Sigmoid colon (tissue), 4 donors: ENCODE measurements at regions not wholly inside any gene's neighbourhood (a gene's known extent, or its start where the extent isn't known, plus 50 kb on each side); places are given as distances from the start of the nearest gene placed in this dataset.

Experiments
- EP300 ChIP-seq, 4 donors: sonication (generic); formaldehyde crosslinking; IDR thresholded peaks; one replicate each; pipeline ENCODE4 v1.6.1; 2017; ENCODE audit warnings: antibody characterized with exemption in 4 of 4
- POLR2A ChIP-seq, 2 donors: fragments of 450-650 bp; IDR thresholded peaks; one replicate each; pipeline ENCODE4 v1.6.1; 2016; ENCODE audit warnings: antibody characterized with exemption in 2 of 2, mild to moderate bottlenecking in 2 of 2, moderate library complexity in 2 of 2
- POLR2AphosphoS5 ChIP-seq, 4 donors: sonication (generic); formaldehyde crosslinking; IDR thresholded peaks; one replicate each; pipeline ENCODE4 v1.6.1; 2017; ENCODE audit warnings: antibody characterized with exemption in 4 of 4
- TF ChIP-seq, protein P1 (sequence below), 4 experiments: fragments of 450-650 bp in 3 of 4; fragments of 200-600 bp in 1 of 4; IDR thresholded peaks; one replicate each; pipeline ENCODE4 v1.5.1; 2016 to 2019; ENCODE audit warnings: antibody characterized with exemption in 4 of 4, mild to moderate bottlenecking in 3 of 4, moderate library complexity in 2 of 4

DNA sequence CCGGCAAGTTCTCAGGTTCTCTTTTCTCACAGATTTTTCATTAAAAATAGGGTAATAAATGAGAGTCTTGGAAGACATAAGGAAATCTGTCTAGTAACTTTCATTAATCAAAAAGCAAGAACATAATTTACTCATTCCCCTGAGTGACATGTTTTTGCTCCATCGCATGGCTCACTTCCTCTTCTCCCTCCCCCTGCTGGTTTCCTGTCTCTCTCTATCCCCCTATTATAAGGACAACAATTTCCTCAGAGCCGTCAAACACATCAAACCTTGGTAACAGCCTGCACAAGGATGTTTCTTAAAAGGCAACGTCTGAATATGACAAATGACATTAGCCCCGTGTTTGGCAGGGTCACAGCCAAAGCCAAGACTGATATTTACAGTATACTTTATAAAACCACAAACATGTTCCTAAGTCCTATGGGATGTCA lies 1149.6 kb downstream of the IGSF11 start:
- TF ChIP-seq, protein P1, sequence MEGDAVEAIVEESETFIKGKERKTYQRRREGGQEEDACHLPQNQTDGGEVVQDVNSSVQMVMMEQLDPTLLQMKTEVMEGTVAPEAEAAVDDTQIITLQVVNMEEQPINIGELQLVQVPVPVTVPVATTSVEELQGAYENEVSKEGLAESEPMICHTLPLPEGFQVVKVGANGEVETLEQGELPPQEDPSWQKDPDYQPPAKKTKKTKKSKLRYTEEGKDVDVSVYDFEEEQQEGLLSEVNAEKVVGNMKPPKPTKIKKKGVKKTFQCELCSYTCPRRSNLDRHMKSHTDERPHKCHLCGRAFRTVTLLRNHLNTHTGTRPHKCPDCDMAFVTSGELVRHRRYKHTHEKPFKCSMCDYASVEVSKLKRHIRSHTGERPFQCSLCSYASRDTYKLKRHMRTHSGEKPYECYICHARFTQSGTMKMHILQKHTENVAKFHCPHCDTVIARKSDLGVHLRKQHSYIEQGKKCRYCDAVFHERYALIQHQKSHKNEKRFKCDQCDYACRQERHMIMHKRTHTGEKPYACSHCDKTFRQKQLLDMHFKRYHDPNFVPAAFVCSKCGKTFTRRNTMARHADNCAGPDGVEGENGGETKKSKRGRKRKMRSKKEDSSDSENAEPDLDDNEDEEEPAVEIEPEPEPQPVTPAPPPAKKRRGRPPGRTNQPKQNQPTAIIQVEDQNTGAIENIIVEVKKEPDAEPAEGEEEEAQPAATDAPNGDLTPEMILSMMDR (IDR thresholded peaks at IDR 0.05) = no peak
- no peak for TF ChIP-seq POLR2AphosphoS5 (IDR thresholded peaks at IDR 0.05)
- TF ChIP-seq POLR2A (IDR thresholded peaks at IDR 0.05) = no peak
- no peak for TF ChIP-seq EP300 (IDR thresholded peaks at IDR 0.05)
